ENCODE measurements at regions not wholly inside any gene's neighbourhood (a gene's known extent, or its start where the extent isn't known, plus 50 kb on each side); places are given as distances from the start of the nearest gene placed in this dataset.
"Not testable (repeated sequence)": the region's sequence is repeated elsewhere in the genome, so short reads cannot be mapped to it uniquely, and the experiment has no call there.

DNA sequence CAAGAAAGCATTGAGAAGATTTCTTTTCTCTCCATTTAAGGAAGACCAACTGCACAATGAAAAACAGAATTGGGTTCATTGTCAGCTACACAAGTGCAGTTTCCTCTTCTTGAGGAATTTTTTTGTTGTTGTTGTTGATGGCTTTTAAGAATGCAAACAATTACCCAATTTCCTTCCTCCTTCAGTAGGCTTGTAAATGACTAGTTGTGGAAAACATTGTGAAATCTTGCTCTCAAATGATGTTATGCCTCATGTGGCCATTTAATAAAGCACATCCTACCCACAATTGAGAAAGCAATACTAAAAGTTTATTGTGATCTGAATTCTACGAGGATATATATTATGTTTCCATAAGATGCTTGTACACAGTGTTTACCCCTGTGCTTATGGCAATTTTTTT, 171.6 kb downstream of the FAM174A start:
- H3K9me3 ChIP-seq (ENCODE audit: low read length), result no peaks in the 10 kb centered on the region
- H3K27ac Mint-ChIP-seq, result no peak overlapping the region
- no peak overlapping the region for H3K27ac ChIP-seq (ENCODE audit: low read depth, low read length)
- DNase-seq, result no peak
- H3K27me3 Mint-ChIP-seq, result peaks cover 0 to 1% of the 10 kb centered on the region in 2 donors
- no peaks in the 10 kb centered on the region for H3K36me3 Mint-ChIP-seq
- no peak overlapping the region for H3K4me3 Mint-ChIP-seq
- no peaks in the 10 kb centered on the region for H3K9me3 Mint-ChIP-seq
- H3K36me3 ChIP-seq (ENCODE audit: insufficient read depth, low read length), result no peaks in the 10 kb centered on the region
- peaks cover 0 to 8% (median 7%) of the 10 kb centered on the region in 3 donors for H3K4me1 Mint-ChIP-seq
- H3K27me3 ChIP-seq (ENCODE audit: insufficient read depth, low read length, poor library complexity, severe bottlenecking), result no peaks in the 10 kb centered on the region
- ChIA-PET CTCF (interaction anchor here (1.3 kb wide), 1 partner anchor 9 kb away, joined by 3 read pairs; no protein-coding TSS in a partner anchor), POLR2A (no interaction called here)
- H3K4me1 ChIP-seq (ENCODE audit: insufficient read depth, low read length), result no peaks in the 10 kb centered on the region
- H3K4me3 ChIP-seq (ENCODE audit: low read length), result no peak overlapping the region

DNA sequence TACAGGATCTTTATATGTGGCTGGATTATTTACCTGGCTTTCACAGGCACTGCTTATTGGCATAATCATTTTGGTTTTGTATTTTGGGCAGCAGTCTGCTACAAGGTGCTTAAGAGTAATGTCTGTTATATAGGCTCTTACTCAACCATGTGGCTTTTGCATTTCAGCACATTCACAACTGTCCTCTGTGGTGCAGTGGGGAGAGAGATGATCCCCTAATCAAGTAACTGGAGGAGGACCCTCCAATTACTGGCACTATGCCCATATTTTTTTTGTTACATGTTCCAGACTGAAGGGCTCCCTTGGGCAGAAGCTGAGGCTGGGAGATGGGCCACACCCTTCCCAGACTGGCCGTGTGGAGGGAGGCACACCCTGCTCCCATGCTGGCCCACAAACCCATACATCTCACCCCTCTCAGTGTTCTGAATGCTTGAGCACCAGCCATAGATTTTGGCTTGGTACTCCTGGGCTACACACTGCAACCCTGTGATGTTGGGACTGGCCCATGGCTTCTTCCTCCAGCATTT, 173.5 kb downstream of the FAM174A start:
- no peak overlapping the region for H3K4me3 ChIP-seq (ENCODE audit: low read length)
- no peaks in the 10 kb centered on the region for H3K36me3 ChIP-seq (ENCODE audit: insufficient read depth, low read length)
- POLR2A ChIA-PET, result no interaction called here
- no peaks in the 10 kb centered on the region for H3K4me1 ChIP-seq (ENCODE audit: insufficient read depth, low read length)
- no peak for DNase-seq
- H3K27me3 Mint-ChIP-seq, result peaks cover 0 to 2% of the 10 kb centered on the region in 2 donors
- H3K9me3 ChIP-seq (ENCODE audit: low read length), result no peaks in the 10 kb centered on the region
- H3K27ac ChIP-seq (ENCODE audit: low read depth, low read length), result no peak overlapping the region
- no peaks in the 10 kb centered on the region for H3K27me3 ChIP-seq (ENCODE audit: insufficient read depth, low read length, poor library complexity, severe bottlenecking)
- no peaks in the 10 kb centered on the region for H3K9me3 Mint-ChIP-seq
- peak overlapping the region in 1 of 8 donors; percentile 61 for H3K27ac Mint-ChIP-seq
- peaks cover 0 to 8% (median 7%) of the 10 kb centered on the region in 3 donors for H3K4me1 Mint-ChIP-seq
- CTCF ChIA-PET, result no interaction called here
- no peaks in the 10 kb centered on the region for H3K36me3 Mint-ChIP-seq
- H3K4me3 Mint-ChIP-seq, result no peak overlapping the region

DNA sequence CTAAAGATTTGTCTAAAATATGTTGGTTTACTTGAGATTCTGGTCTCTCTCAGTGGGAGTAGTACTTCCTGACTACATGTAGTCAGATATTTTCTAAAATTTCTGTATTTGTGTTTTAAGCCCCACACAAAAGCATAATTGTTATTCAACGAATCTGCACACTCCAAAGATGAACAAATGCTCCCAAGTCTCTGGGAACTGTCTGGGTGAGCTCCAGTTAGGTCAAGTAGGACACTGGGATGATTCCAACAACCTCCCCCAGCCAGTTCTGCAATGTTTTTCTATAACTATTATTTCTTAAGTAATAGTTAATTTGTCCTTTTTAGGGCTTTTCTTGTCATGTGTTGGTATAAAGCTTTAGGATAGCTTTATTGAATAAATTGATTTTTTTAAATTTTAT, 174.6 kb downstream of the FAM174A start:
- Histone ChIP-seq H3K27me3 (ENCODE audit: insufficient read depth, low read length, poor library complexity, severe bottlenecking) (no peaks in the 10 kb centered on the region), H3K4me3 (ENCODE audit: low read length) (no peak overlapping the region), H3K36me3 (ENCODE audit: insufficient read depth, low read length) (no peaks in the 10 kb centered on the region), H3K4me1 (ENCODE audit: insufficient read depth, low read length) (no peaks in the 10 kb centered on the region), H3K9me3 (ENCODE audit: low read length) (no peaks in the 10 kb centered on the region), H3K27ac (ENCODE audit: low read depth, low read length) (no peak overlapping the region)
- peaks cover under 1 to 12% (median 11%) of the 10 kb centered on the region in 3 donors for H3K4me1 Mint-ChIP-seq
- DNase-seq, result no peak
- no peak overlapping the region for H3K4me3 Mint-ChIP-seq
- POLR2A ChIA-PET, result no interaction called here
- H3K9me3 Mint-ChIP-seq, result no peaks in the 10 kb centered on the region
- CTCF ChIA-PET, result no interaction called here
- peak overlapping the region in 1 of 8 donors; percentile 21 for H3K27ac Mint-ChIP-seq
- H3K36me3 Mint-ChIP-seq, result no peaks in the 10 kb centered on the region
- H3K27me3 Mint-ChIP-seq, result peaks cover 0 to 2% of the 10 kb centered on the region in 2 donors

- H3K27me3 Mint-ChIP-seq; H3K9me3 Mint-ChIP-seq; H3K36me3 Mint-ChIP-seq; H3K4me3 ChIP-seq (ENCODE audit: low read length); CTCF ChIA-PET; DNase-seq; H3K36me3 ChIP-seq (ENCODE audit: insufficient read depth, low read length); H3K27ac Mint-ChIP-seq; POLR2A ChIA-PET; H3K4me1 ChIP-seq (ENCODE audit: insufficient read depth, low read length); H3K4me3 Mint-ChIP-seq; H3K27me3 ChIP-seq (ENCODE audit: insufficient read depth, low read length, poor library complexity, severe bottlenecking); H3K9me3 ChIP-seq (ENCODE audit: low read length); H3K27ac ChIP-seq (ENCODE audit: low read depth, low read length): not testable (repeated sequence)
- H3K4me1 Mint-ChIP-seq, result peaks cover 6 to 14% (median 11%) of the 10 kb centered on the region in 3 donors
These were observed 179.6 kb downstream of the FAM174A start for GRCh38 chr5:100714780-100715179.

- no peaks in the 10 kb centered on the region for H3K9me3 Mint-ChIP-seq
- H3K27ac Mint-ChIP-seq, result no peak overlapping the region
- POLR2A ChIA-PET, result no interaction called here
- H3K36me3 Mint-ChIP-seq, result no peaks in the 10 kb centered on the region
- Histone ChIP-seq H3K36me3 (ENCODE audit: insufficient read depth, low read length) (no peaks in the 10 kb centered on the region), H3K4me3 (ENCODE audit: low read length) (no peak overlapping the region), H3K9me3 (ENCODE audit: low read length) (no peaks in the 10 kb centered on the region), H3K27me3 (ENCODE audit: insufficient read depth, low read length, poor library complexity, severe bottlenecking) (no peaks in the 10 kb centered on the region), H3K4me1 (ENCODE audit: insufficient read depth, low read length) (no peaks in the 10 kb centered on the region), H3K27ac (ENCODE audit: low read depth, low read length) (no peak overlapping the region)
- H3K4me3 Mint-ChIP-seq, result no peak overlapping the region
- no peak for DNase-seq
- H3K27me3 Mint-ChIP-seq, result no peaks in the 10 kb centered on the region
- peaks cover 0 to 6% (median 0%) of the 10 kb centered on the region in 3 donors for H3K4me1 Mint-ChIP-seq
- CTCF ChIA-PET, result no interaction called here
These were observed 180.4 kb downstream of the ST8SIA4 start for GRCh38 chr5:100722657-100723056.

DNA sequence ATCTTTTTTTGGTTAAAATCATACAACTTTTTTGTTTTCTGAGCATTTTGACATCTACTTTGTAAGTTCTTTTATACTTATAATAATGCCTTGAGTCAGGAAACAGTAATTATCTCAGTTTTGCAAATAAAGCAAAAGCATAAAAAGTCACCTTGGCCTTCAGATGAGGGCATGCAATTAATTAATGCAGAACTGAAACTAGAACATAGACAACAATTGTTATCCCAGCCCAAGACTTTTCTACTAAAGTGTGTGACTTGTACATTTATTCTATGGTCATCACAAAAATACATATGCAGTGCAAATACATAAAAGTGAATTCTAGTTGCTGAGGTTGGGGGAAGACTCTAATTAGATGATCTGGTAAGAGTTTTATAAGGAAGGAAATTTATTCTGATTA, 179.9 kb downstream of the ST8SIA4 start:
- POLR2A ChIA-PET, result no interaction called here
- Mint-ChIP-seq H3K4me1 (peaks cover 0 to 6% (median 0%) of the 10 kb centered on the region in 3 donors), H3K4me3 (no peak overlapping the region), H3K36me3 (no peaks in the 10 kb centered on the region), H3K27ac (no peak overlapping the region), H3K9me3 (no peaks in the 10 kb centered on the region), H3K27me3 (no peaks in the 10 kb centered on the region)
- H3K4me3 ChIP-seq (ENCODE audit: low read length), result no peak overlapping the region
- H3K27me3 ChIP-seq (ENCODE audit: insufficient read depth, low read length, poor library complexity, severe bottlenecking), result no peaks in the 10 kb centered on the region
- CTCF ChIA-PET, result no interaction called here
- no peaks in the 10 kb centered on the region for H3K4me1 ChIP-seq (ENCODE audit: insufficient read depth, low read length)
- no peak overlapping the region for H3K27ac ChIP-seq (ENCODE audit: low read depth, low read length)
- H3K36me3 ChIP-seq (ENCODE audit: insufficient read depth, low read length), result no peaks in the 10 kb centered on the region
- no peak for DNase-seq
- H3K9me3 ChIP-seq (ENCODE audit: low read length), result no peaks in the 10 kb centered on the region

GRCh38 chr5:100726116-100726515, 177.0 kb downstream of the ST8SIA4 start:
- ChIA-PET POLR2A (no interaction called here), CTCF (no interaction called here)
- Histone ChIP-seq H3K36me3 (ENCODE audit: insufficient read depth, low read length) (no peaks in the 10 kb centered on the region), H3K27ac (ENCODE audit: low read depth, low read length) (no peak overlapping the region), H3K9me3 (ENCODE audit: low read length) (no peaks in the 10 kb centered on the region), H3K4me3 (ENCODE audit: low read length) (no peak overlapping the region), H3K4me1 (ENCODE audit: insufficient read depth, low read length) (no peaks in the 10 kb centered on the region), H3K27me3 (ENCODE audit: insufficient read depth, low read length, poor library complexity, severe bottlenecking) (no peaks in the 10 kb centered on the region)
- no peaks in the 10 kb centered on the region for H3K9me3 Mint-ChIP-seq
- H3K27me3 Mint-ChIP-seq, result no peaks in the 10 kb centered on the region
- peaks cover 0 to 6% (median 0%) of the 10 kb centered on the region in 3 donors for H3K4me1 Mint-ChIP-seq
- H3K27ac Mint-ChIP-seq, result peak overlapping the region in 1 of 8 donors; percentile 7
- no peaks in the 10 kb centered on the region for H3K36me3 Mint-ChIP-seq
- DNase-seq, result no peak
- H3K4me3 Mint-ChIP-seq, result no peak overlapping the region

- no peaks in the 10 kb centered on the region for H3K27me3 ChIP-seq (ENCODE audit: insufficient read depth, low read length, poor library complexity, severe bottlenecking)
- peaks cover 14% of the 10 kb centered on the region for H3K4me1 ChIP-seq (ENCODE audit: insufficient read depth, low read length)
- H3K4me3 ChIP-seq (ENCODE audit: low read length), result peak overlapping the region; percentile 17
- H3K36me3 ChIP-seq (ENCODE audit: insufficient read depth, low read length), result no peaks in the 10 kb centered on the region
- peaks cover 8 to 14% (median 10%) of the 10 kb centered on the region in 3 donors for H3K4me1 Mint-ChIP-seq
- ChIA-PET POLR2A (no interaction called here), CTCF (no interaction called here)
- H3K27me3 Mint-ChIP-seq, result no peaks in the 10 kb centered on the region
- peak overlapping the region in 7 of 8 donors; percentile 30 to 94 (median 89) for H3K27ac Mint-ChIP-seq
- H3K27ac ChIP-seq (ENCODE audit: low read depth, low read length), result no peak overlapping the region
- no peaks in the 10 kb centered on the region for H3K9me3 Mint-ChIP-seq
- peak in 2 of 5 donors; percentile 35 to 37 for DNase-seq
- no peaks in the 10 kb centered on the region for H3K9me3 ChIP-seq (ENCODE audit: low read length)
- peak overlapping the region; percentile 17 to 91 (median 82) for H3K4me3 Mint-ChIP-seq
- H3K36me3 Mint-ChIP-seq, result no peaks in the 10 kb centered on the region
These were observed 171.3 kb downstream of the ST8SIA4 start for GRCh38 chr5:100731768-100732167.

DNA sequence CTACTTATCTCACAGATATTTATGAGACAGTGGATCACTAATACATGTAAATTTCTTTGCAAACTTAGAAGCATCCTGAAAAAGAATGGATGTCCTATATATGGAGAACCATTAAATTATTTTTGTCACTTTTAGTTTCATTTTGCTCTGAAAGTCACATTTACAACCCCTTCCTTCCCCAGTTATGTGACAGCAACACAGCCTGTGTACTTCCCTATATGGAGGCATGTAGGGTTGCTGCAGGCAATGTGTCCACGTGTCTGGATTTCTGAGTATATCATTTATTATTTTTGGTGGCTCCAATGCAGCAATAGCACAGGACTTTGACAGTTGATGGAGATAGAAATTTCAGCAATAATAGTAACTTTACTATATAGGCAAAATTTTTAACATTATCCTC, 156.4 kb downstream of the ST8SIA4 start:
- H3K27ac Mint-ChIP-seq, result no peak overlapping the region

More for the DNA sequence above, 156.4 kb downstream of the ST8SIA4 start:
- H3K9me3 Mint-ChIP-seq, result no peaks in the 10 kb centered on the region
- ChIA-PET POLR2A (no interaction called here), CTCF (no interaction called here)
- no peaks in the 10 kb centered on the region for H3K4me1 ChIP-seq (ENCODE audit: insufficient read depth, low read length)
- H3K27me3 Mint-ChIP-seq, result peaks cover 3 to 5% of the 10 kb centered on the region in 2 donors
- H3K27me3 ChIP-seq (ENCODE audit: insufficient read depth, low read length, poor library complexity, severe bottlenecking), result no peaks in the 10 kb centered on the region
- no peak for DNase-seq
- no peaks in the 10 kb centered on the region for H3K36me3 ChIP-seq (ENCODE audit: insufficient read depth, low read length)
- H3K9me3 ChIP-seq (ENCODE audit: low read length), result no peaks in the 10 kb centered on the region
- H3K4me3 ChIP-seq (ENCODE audit: low read length), result no peak overlapping the region
- H3K4me1 Mint-ChIP-seq, result peaks cover 6 to 10% (median 8%) of the 10 kb centered on the region in 3 donors
- H3K27ac ChIP-seq (ENCODE audit: low read depth, low read length), result no peak overlapping the region
- peaks cover 0 to 4% (median 0%) of the 10 kb centered on the region in 3 donors for H3K36me3 Mint-ChIP-seq
- H3K4me3 Mint-ChIP-seq, result peak overlapping the region in 4 of 7 donors; percentile 15 to 64 (median 19)

All from CD8-positive, alpha-beta memory T cell (primary cell).